GM12878 (cell line): ENCODE measurements at regions not wholly inside any gene's neighbourhood (a gene's known extent, or its start where the extent isn't known, plus 50 kb on each side); places are given as distances from the start of the nearest gene placed in this dataset.

Source experiments
- ATAC-seq: fragments of 200-7000 bp; cut with Tn5 transposase; 3 replicates; pipeline ENCODE4 v1.9.1; 2020; ENCODE audit warnings: mild to moderate bottlenecking, moderate library complexity
- BruUV-seq: library from RNA; stranded (reverse); fragments of 400-500 nt; replicated peaks from 2 replicates; lab custom pipeline; 2021; lab: Mats Ljungman, UMichigan
- CTCF ChIA-PET: fragments of 300-600 bp; sonication (Branson Sonifier 250); formaldehyde crosslinking; extraction: SDS; loops from one replicate; lab custom pipeline; 2021; ENCODE audit warnings: inconsistent platforms; lab: Yijun Ruan, JAX
- POLR2A ChIA-PET: fragments of 350-600 bp; formaldehyde crosslinking; extraction: SDS; loops from one replicate; lab custom pipeline; 2021; ENCODE audit warnings: inconsistent platforms; lab: Charles Lee
- RAD21 ChIA-PET: fragments of 300-600 bp; sonication (Branson Sonifier 250); formaldehyde crosslinking; loops from one replicate; lab custom pipeline; 2023; ENCODE audit warnings: antibody characterized with exemption; ENCODE audit not compliant: unreplicated experiment; lab: Charles Lee
- SMC1A ChIA-PET: fragments of 300-600 bp; sonication (Branson Sonifier 250); formaldehyde crosslinking; loops from one replicate; lab custom pipeline; 2023; ENCODE audit not compliant: unreplicated experiment, uncharacterized antibody; lab: Charles Lee
- DNase-seq: peaks from one replicate; pipeline ENCODE4 v3.0.0-alpha.2; 2011; ENCODE audit warnings: low read depth, low spot score
- FAIRE-seq: peaks from 3 replicates; lab custom pipeline; 2011; peaks lifted over from hg19 to GRCh38; lab: Jason Lieb, UNC
- H2AFZ ChIP-seq: 2 replicates; pipeline ENCODE4 v1.6.0; 2011; ENCODE audit warnings: low read depth, low read length, control low read depth; ENCODE audit not compliant: control insufficient read depth
- H3K27ac ChIP-seq: 2 replicates; pipeline ENCODE4 v1.5.1; 2011; ENCODE audit warnings: control low read depth; ENCODE audit not compliant: control insufficient read depth, insufficient read depth
- H3K27me3 ChIP-seq, 2 experiments: replicated peaks in 1 of 2; 2 replicates each; pipeline versions ENCODE4 v1.6.0 to v1.6.1; 2011; ENCODE audit warnings: low read length in 1 of 2; ENCODE audit not compliant: control insufficient read depth in 2 of 2, insufficient read depth in 2 of 2
- H3K36me3 ChIP-seq, 2 experiments: 2 replicates each; pipeline ENCODE4 v1.5.1; 2011; ENCODE audit warnings: low read length in 1 of 2; ENCODE audit not compliant: control insufficient read depth in 2 of 2, insufficient read depth in 2 of 2
- H3K4me1 ChIP-seq: 2 replicates; pipeline ENCODE4 v1.6.1; 2011; ENCODE audit warnings: mild to moderate bottlenecking, low read length, moderate library complexity, mixed read lengths; ENCODE audit not compliant: control insufficient read depth, insufficient read depth
- H3K4me2 ChIP-seq: 2 replicates; pipeline ENCODE4 v1.6.0; 2011; ENCODE audit warnings: control low read depth; ENCODE audit not compliant: control insufficient read depth, insufficient read depth
- H3K4me3 ChIP-seq: fragments of 200-600 bp; sonication (generic); 2 replicates; pipeline ENCODE4 v1.5.1; 2016
- H3K79me2 ChIP-seq: 2 replicates; pipeline ENCODE4 v1.6.0; 2011; ENCODE audit warnings: low read length; ENCODE audit not compliant: control insufficient read depth, insufficient read depth
- H3K9ac ChIP-seq: 2 replicates; pipeline ENCODE4 v1.8.0; 2011; ENCODE audit warnings: low read length, control low read depth, mixed read lengths; ENCODE audit not compliant: control insufficient read depth, insufficient read depth
- H3K9me3 ChIP-seq: replicated peaks from 3 replicates; pipeline ENCODE4 v1.5.1; 2011; ENCODE audit warnings: mild to moderate bottlenecking, low read length; ENCODE audit not compliant: control insufficient read depth, insufficient read depth
- H4K20me1 ChIP-seq: 2 replicates; pipeline ENCODE4 v1.6.0; 2011; ENCODE audit not compliant: control insufficient read depth, insufficient read depth
- EED ChIP-seq: sonication (generic); IDR thresholded peaks from 2 replicates; pipeline ENCODE4 v1.6.1; 2016; ENCODE audit warnings: antibody characterized with exemption, low read depth
- JUNB ChIP-seq: IDR thresholded peaks from 2 replicates; pipeline ENCODE4 v1.6.1; 2016; ENCODE audit warnings: antibody characterized with exemption, mild to moderate bottlenecking
- MTA2 ChIP-seq: fragments of 450-650 bp; IDR thresholded peaks from 2 replicates; pipeline ENCODE4 v1.6.1; 2016; ENCODE audit warnings: low read depth, mild to moderate bottlenecking, moderate library complexity
- MXI1 ChIP-seq: fragments of 150-350 bp; IDR thresholded peaks from 2 replicates; pipeline ENCODE4 v1.6.1; 2011; ENCODE audit warnings: low read depth, mild to moderate bottlenecking, inconsistent platforms, low read length, improper control_type of control experiment
- NBN ChIP-seq: fragments of 450-650 bp; IDR thresholded peaks from 2 replicates; pipeline ENCODE4 v1.6.1; 2016
- POLR2AphosphoS5 ChIP-seq: IDR thresholded peaks from 2 replicates; pipeline ENCODE4 v1.6.1; 2011; ENCODE audit warnings: mild to moderate bottlenecking, low read length, inconsistent platforms
- RAD21 ChIP-seq: IDR thresholded peaks from 2 replicates; pipeline ENCODE4 v1.6.1; 2011; ENCODE audit warnings: mild to moderate bottlenecking, low read depth, low read length, moderate library complexity; ENCODE audit not compliant: insufficient read depth
- RBBP5 ChIP-seq: fragments of 200-600 bp; sonication (generic); conservative IDR thresholded peaks from 2 replicates; pipeline ENCODE4 v1.6.1; 2016
- SIN3A ChIP-seq: IDR thresholded peaks from 2 replicates; pipeline ENCODE4 v1.6.1; 2012; ENCODE audit warnings: low read depth, low read length, improper control_type of control experiment
- SREBF2 ChIP-seq: IDR thresholded peaks from 2 replicates; pipeline ENCODE4 v1.6.1; 2012; ENCODE audit warnings: mild to moderate bottlenecking, low read length
- TBL1XR1 ChIP-seq: IDR thresholded peaks from 2 replicates; pipeline ENCODE4 v1.6.1; 2012; ENCODE audit warnings: low read depth, low read length, improper control_type of control experiment
- TCF12 ChIP-seq: IDR thresholded peaks from 2 replicates; pipeline ENCODE4 v1.6.1; 2011; ENCODE audit warnings: low read depth, mild to moderate bottlenecking, low read length
- TCF3 ChIP-seq: IDR thresholded peaks from 2 replicates; pipeline ENCODE4 v1.6.1; 2012; ENCODE audit warnings: low read depth, mild to moderate bottlenecking, low read length, borderline replicate concordance; ENCODE audit not compliant: insufficient read depth
- ZNF217 ChIP-seq: fragments of 450-650 bp; IDR thresholded peaks from 2 replicates; pipeline ENCODE4 v1.6.1; 2017; ENCODE audit warnings: antibody characterized with exemption, mild to moderate bottlenecking
- WGBS: methylation state at CpG from one replicate; pipeline ENCODE4 v1.1.6; 2016; ENCODE audit warnings: low lambda C conversion rate; ENCODE audit not compliant: insufficient replicate concordance, insufficient coverage; ENCODE audit errors: missing lambda C conversion rate; 5-methylcytosine and 5-hydroxymethylcytosine counted together
- in situ Hi-C: fragments of 300-500 bp; cut with MboI; formaldehyde crosslinking; loops from 9 replicates; pipeline ENCODE4 v1.14.3; 2018; ENCODE audit warnings: mixed read lengths
- intact Hi-C: fragments of 100-400 bp; cut with micrococcal nuclease; formaldehyde crosslinking; loops from one replicate; pipeline ENCODE4 v1.14.2; 2022; ENCODE audit not compliant: unreplicated experiment
- TF ChIP-seq, protein P1 (sequence below): fragments of 450-650 bp; IDR thresholded peaks from 2 replicates; pipeline ENCODE4 v1.6.1; 2017; ENCODE audit warnings: borderline replicate concordance
- TF ChIP-seq, protein P2 (sequence below): fragments of 450-650 bp; IDR thresholded peaks from 2 replicates; pipeline ENCODE4 v1.6.1; 2017; ENCODE audit warnings: low read depth, mild to moderate bottlenecking, moderate library complexity
- TF ChIP-seq, protein P3 (sequence below): fragments of 450-650 bp; IDR thresholded peaks from 2 replicates; pipeline ENCODE4 v1.6.1; 2018; ENCODE audit warnings: borderline replicate concordance, mild to moderate bottlenecking; ENCODE audit not compliant: partially characterized antibody
- TF ChIP-seq, protein P4 (sequence below): IDR thresholded peaks from 2 replicates; pipeline ENCODE4 v1.6.1; 2011; ENCODE audit warnings: low read depth, mild to moderate bottlenecking, low read length, moderate library complexity, borderline replicate concordance; ENCODE audit errors: extremely low read depth

DNA sequence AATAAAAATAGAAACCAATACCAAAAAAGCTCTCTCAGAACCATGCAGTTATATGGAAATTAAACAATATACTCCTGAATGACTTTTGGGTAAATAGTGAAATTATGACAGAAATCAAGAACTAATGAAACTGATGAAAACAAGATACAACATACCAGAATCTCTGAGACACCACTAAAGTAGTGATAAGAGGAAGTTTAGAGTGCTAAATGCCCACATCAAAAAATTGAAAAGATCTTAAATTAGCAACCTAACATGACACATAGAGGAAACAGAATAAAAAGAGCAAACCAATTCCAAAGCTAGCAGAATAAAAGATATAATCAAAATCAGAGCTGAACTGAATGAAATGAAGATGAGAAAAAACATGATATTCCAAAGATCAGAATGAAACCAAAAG, 430.9 kb downstream of the LTN1 start (continued):
- TF ChIP-seq, protein P1, sequence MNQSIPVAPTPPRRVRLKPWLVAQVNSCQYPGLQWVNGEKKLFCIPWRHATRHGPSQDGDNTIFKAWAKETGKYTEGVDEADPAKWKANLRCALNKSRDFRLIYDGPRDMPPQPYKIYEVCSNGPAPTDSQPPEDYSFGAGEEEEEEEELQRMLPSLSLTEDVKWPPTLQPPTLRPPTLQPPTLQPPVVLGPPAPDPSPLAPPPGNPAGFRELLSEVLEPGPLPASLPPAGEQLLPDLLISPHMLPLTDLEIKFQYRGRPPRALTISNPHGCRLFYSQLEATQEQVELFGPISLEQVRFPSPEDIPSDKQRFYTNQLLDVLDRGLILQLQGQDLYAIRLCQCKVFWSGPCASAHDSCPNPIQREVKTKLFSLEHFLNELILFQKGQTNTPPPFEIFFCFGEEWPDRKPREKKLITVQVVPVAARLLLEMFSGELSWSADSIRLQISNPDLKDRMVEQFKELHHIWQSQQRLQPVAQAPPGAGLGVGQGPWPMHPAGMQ = no peak
- TF ChIP-seq, all 136 proteins: peak for 0

DNA sequence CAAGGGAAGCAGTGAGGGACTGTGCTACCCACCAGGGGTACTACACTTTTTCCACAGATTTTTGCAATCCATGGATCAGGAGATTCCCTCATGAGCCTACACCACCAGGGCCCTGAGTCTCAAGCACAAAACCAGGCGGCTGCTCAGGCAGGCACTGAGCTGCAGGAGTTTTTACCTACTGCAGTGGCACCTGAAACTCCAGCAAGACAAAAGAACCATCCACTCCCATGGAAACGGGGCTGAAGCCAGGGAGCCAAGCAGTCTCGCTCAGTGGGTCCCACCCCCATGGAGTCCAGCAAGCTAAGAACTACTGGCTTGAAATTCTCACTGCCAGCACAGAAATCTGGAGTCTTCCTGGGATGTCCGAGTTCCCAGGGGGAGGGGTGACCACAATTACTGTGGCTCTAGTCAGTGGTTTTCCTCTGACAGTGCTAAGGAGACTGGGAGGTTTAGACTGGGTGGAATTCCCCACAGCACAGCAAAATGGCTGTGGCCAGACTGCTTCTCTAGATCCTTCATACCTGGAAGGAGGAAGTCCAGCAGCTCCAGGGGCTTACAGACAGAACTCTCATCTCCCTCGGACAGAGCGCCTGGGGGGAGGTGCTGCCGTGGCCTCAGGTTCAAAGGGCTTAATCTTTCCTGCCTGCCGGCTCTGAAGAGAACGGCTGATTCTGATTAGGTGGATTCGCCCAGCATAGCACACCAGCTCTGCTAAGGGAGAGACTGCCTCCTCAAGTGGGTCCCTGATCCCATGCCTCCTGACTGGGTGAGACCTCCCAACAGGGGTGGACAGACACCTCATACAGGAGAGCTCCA, 437.8 kb downstream of the LTN1 start:
- in situ Hi-C loops = no loop called here
- Histone ChIP-seq H4K20me1 (no peaks in the 10 kb centered on the region), H3K4me1 (no peaks in the 10 kb centered on the region), H3K4me2 (no peak overlapping the region), H3K4me3 (no peak overlapping the region), H3K27ac (no peak overlapping the region), H3K9me3 (no peaks in the 10 kb centered on the region), H3K27me3 (no peaks in the 10 kb centered on the region), H3K36me3 (no peaks in the 10 kb centered on the region), H3K79me2 (no peaks in the 10 kb centered on the region), H2AFZ (no peak overlapping the region), H3K9ac (no peak overlapping the region)
- intact Hi-C loops = no loop called here
- FAIRE-seq (no peak), ATAC-seq (no peak), DNase-seq (no peak)
- BruUV-seq = no TSS peak
- RAD21 ChIA-PET = no interaction called here
- WGBS = 29% methylated on average over 10 of the region's 10 CpGs
- SMC1A ChIA-PET = no interaction called here
- CTCF ChIA-PET = no interaction called here
- POLR2A ChIA-PET = no interaction called here
- TF ChIP-seq SREBF2 (no peak), JUNB (no peak), ZNF217 (no peak), SIN3A (no peak), MXI1 (no peak), EED (no peak), TCF3 (no peak), MTA2 (no peak), RAD21 (no peak), TCF12 (no peak), TBL1XR1 (no peak), POLR2AphosphoS5 (no peak), NBN (no peak), RBBP5 (no peak)
- TF ChIP-seq, protein P2, sequence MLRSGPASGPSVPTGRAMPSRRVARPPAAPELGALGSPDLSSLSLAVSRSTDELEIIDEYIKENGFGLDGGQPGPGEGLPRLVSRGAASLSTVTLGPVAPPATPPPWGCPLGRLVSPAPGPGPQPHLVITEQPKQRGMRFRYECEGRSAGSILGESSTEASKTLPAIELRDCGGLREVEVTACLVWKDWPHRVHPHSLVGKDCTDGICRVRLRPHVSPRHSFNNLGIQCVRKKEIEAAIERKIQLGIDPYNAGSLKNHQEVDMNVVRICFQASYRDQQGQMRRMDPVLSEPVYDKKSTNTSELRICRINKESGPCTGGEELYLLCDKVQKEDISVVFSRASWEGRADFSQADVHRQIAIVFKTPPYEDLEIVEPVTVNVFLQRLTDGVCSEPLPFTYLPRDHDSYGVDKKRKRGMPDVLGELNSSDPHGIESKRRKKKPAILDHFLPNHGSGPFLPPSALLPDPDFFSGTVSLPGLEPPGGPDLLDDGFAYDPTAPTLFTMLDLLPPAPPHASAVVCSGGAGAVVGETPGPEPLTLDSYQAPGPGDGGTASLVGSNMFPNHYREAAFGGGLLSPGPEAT = no peak
- TF ChIP-seq, protein P3, sequence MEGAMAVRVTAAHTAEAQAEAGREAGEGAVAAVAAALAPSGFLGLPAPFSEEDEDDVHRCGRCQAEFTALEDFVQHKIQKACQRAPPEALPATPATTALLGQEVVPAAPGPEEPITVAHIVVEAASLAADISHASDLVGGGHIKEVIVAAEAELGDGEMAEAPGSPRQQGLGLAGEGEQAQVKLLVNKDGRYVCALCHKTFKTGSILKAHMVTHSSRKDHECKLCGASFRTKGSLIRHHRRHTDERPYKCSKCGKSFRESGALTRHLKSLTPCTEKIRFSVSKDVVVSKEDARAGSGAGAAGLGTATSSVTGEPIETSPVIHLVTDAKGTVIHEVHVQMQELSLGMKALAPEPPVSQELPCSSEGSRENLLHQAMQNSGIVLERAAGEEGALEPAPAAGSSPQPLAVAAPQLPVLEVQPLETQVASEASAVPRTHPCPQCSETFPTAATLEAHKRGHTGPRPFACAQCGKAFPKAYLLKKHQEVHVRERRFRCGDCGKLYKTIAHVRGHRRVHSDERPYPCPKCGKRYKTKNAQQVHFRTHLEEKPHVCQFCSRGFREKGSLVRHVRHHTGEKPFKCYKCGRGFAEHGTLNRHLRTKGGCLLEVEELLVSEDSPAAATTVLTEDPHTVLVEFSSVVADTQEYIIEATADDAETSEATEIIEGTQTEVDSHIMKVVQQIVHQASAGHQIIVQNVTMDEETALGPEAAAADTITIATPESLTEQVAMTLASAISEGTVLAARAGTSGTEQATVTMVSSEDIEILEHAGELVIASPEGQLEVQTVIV = no peak
- TF ChIP-seq, protein P4, sequence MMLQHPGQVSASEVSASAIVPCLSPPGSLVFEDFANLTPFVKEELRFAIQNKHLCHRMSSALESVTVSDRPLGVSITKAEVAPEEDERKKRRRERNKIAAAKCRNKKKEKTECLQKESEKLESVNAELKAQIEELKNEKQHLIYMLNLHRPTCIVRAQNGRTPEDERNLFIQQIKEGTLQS = no peak
